Testis (tissue), 2 donors: ENCODE measurements at regions not wholly inside any gene's neighbourhood (a gene's known extent, or its start where the extent isn't known, plus 50 kb on each side); places are given as distances from the start of the nearest gene placed in this dataset.

Experiments
- POLR2A ChIP-seq: fragments of 450-650 bp; IDR thresholded peaks from one replicate; pipeline ENCODE4 v1.6.1; 2017; ENCODE audit warnings: antibody characterized with exemption, mild to moderate bottlenecking, moderate library complexity
- TF ChIP-seq, protein P1 (sequence below), 3 experiments: fragments of 450-650 bp in 2 of 3; fragments of 200-600 bp in 1 of 3; sonication (generic) in 1 of 3; IDR thresholded peaks; one replicate each; pipeline ENCODE4 v1.5.1; 2016 to 2019; ENCODE audit warnings: antibody characterized with exemption in 3 of 3, mild to moderate bottlenecking in 2 of 3, moderate library complexity in 1 of 3

- no peak for TF ChIP-seq POLR2A
- TF ChIP-seq, protein P1, sequence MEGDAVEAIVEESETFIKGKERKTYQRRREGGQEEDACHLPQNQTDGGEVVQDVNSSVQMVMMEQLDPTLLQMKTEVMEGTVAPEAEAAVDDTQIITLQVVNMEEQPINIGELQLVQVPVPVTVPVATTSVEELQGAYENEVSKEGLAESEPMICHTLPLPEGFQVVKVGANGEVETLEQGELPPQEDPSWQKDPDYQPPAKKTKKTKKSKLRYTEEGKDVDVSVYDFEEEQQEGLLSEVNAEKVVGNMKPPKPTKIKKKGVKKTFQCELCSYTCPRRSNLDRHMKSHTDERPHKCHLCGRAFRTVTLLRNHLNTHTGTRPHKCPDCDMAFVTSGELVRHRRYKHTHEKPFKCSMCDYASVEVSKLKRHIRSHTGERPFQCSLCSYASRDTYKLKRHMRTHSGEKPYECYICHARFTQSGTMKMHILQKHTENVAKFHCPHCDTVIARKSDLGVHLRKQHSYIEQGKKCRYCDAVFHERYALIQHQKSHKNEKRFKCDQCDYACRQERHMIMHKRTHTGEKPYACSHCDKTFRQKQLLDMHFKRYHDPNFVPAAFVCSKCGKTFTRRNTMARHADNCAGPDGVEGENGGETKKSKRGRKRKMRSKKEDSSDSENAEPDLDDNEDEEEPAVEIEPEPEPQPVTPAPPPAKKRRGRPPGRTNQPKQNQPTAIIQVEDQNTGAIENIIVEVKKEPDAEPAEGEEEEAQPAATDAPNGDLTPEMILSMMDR (IDR thresholded peaks at IDR 0.05), result no peak
Measured at GRCh38 chr3:163786416-163786815, 1291.9 kb downstream of the SI start.
